CD4-positive, alpha-beta T cell (primary cell): ENCODE measurements at regions not wholly inside any gene's neighbourhood (a gene's known extent, or its start where the extent isn't known, plus 50 kb on each side); places are given as distances from the start of the nearest gene placed in this dataset.

Experiments used
- ATAC-seq: fragments of 200-7000 bp; cut with Tn5 transposase; one replicate; pipeline ENCODE4 v1.10.0; 2022; ENCODE audit warnings: mild to moderate bottlenecking; ENCODE audit not compliant: poor library complexity
- CTCF ChIA-PET: fragments of 350-600 bp; sonication (Branson Sonifier 250); formaldehyde crosslinking; loops from one replicate; lab custom pipeline; 2021; ENCODE audit warnings: antibody characterized with exemption, inconsistent platforms; lab: Charles Lee
- POLR2A ChIA-PET: fragments of 350-600 bp; sonication (Branson Sonifier 250); formaldehyde crosslinking; loops from one replicate; lab custom pipeline; 2021; ENCODE audit warnings: antibody characterized with exemption, inconsistent platforms; lab: Charles Lee
- DNase-seq, 14 experiments: peaks; one replicate each; pipeline ENCODE4 v3.0.0-alpha.2; 2013 to 2020; ENCODE audit warnings: mixed read lengths in 2 of 14
- H3K27ac ChIP-seq, 2 donors: one replicate each; pipeline versions ENCODE4 v1.5.1 to v1.7.0; 2013; ENCODE audit warnings: low read length in 2 of 2, low read depth in 1 of 2, mild to moderate bottlenecking in 1 of 2
- H3K27me3 ChIP-seq, 2 experiments: 1 replicate in 1 of 2; 2 replicates in 1 of 2; pipeline versions ENCODE4 v1.6.1 to v1.7.0; 2013; ENCODE audit warnings: low read length in 2 of 2, control low read depth in 1 of 2, mild to moderate bottlenecking in 1 of 2, moderate library complexity in 1 of 2; ENCODE audit not compliant: insufficient read depth in 2 of 2, control insufficient read depth in 1 of 2
- H3K36me3 ChIP-seq: one replicate; pipeline ENCODE4 v1.6.1; 2013; ENCODE audit warnings: low read length, control low read depth; ENCODE audit not compliant: insufficient read depth
- H3K4me1 ChIP-seq: one replicate; pipeline ENCODE4 v1.6.1; 2013; ENCODE audit warnings: low read length, control low read depth; ENCODE audit not compliant: insufficient read depth
- H3K4me3 ChIP-seq: one replicate; pipeline ENCODE4 v1.5.1; 2013; ENCODE audit warnings: mild to moderate bottlenecking, low read length, moderate library complexity
- H3K9me3 ChIP-seq, 2 experiments: 1 replicate in 1 of 2; 2 replicates in 1 of 2; pipeline versions ENCODE4 v1.6.1 to v1.7.0; 2013; ENCODE audit warnings: low read length in 2 of 2, mild to moderate bottlenecking in 2 of 2, control low read depth in 1 of 2, moderate library complexity in 1 of 2; ENCODE audit not compliant: control insufficient read depth in 1 of 2, insufficient read depth in 1 of 2
- H3K27ac Mint-ChIP-seq: one replicate; pipeline ENCODE4 v1.8.0; 2020; ENCODE audit warnings: mixed read lengths
- H3K27me3 Mint-ChIP-seq: one replicate; pipeline ENCODE4 v1.8.0; 2021; ENCODE audit warnings: mixed read lengths
- H3K36me3 Mint-ChIP-seq: one replicate; pipeline ENCODE4 v1.8.0; 2021; ENCODE audit warnings: low read depth, mixed read lengths
- H3K4me1 Mint-ChIP-seq: one replicate; pipeline ENCODE4 v1.8.0; 2021; ENCODE audit warnings: low read depth, mixed read lengths
- H3K4me3 Mint-ChIP-seq: one replicate; pipeline ENCODE4 v1.8.0; 2020; ENCODE audit warnings: mild to moderate bottlenecking, mixed read lengths
- H3K9me3 Mint-ChIP-seq: one replicate; pipeline ENCODE4 v1.8.0; 2020; ENCODE audit warnings: mixed read lengths
- intact Hi-C, 2 experiments: fragments of 100-400 bp; cut with DNase I in 1 of 2; cut with micrococcal nuclease in 1 of 2; formaldehyde crosslinking; loops; one replicate each; pipeline versions ENCODE4 v1.15.1 to v1.9.0; 2023 to 2025; cut with DNase I, micrococcal nuclease
- TF ChIP-seq, protein P1 (sequence below): fragments of 200-600 bp; IDR thresholded peaks from one replicate; pipeline ENCODE4 v1.8.0; 2022; ENCODE audit warnings: antibody characterized with exemption, mild to moderate bottlenecking

GRCh38 chr12:67370979-67371378 is 101.8 kb downstream of the CAND1 start:
- intact Hi-C loops = no loop called here
- no peaks in the 10 kb centered on the region for H3K27me3 ChIP-seq
- no peak for DNase-seq
- H3K4me1 ChIP-seq = no peaks in the 10 kb centered on the region
- ChIA-PET POLR2A (interaction anchor here (0.7 kb wide), 1 partner anchor 550 kb away, joined by 4 read pairs; no protein-coding TSS in a partner anchor), CTCF (interaction anchor here (0.6 to 2.4 kb wide), 2 partner anchors 15 to 16 kb away, joined by 3 to 7 read pairs; no protein-coding TSS in a partner anchor)
- Mint-ChIP-seq H3K27me3 (no peaks in the 10 kb centered on the region), H3K36me3 (no peaks in the 10 kb centered on the region), H3K9me3 (no peaks in the 10 kb centered on the region), H3K4me1 (no peaks in the 10 kb centered on the region), H3K27ac (no peak overlapping the region), H3K4me3 (no peak overlapping the region)
- no peak overlapping the region for H3K27ac ChIP-seq
- ATAC-seq = no peak
- no peak overlapping the region for H3K4me3 ChIP-seq
- TF ChIP-seq, protein P1, sequence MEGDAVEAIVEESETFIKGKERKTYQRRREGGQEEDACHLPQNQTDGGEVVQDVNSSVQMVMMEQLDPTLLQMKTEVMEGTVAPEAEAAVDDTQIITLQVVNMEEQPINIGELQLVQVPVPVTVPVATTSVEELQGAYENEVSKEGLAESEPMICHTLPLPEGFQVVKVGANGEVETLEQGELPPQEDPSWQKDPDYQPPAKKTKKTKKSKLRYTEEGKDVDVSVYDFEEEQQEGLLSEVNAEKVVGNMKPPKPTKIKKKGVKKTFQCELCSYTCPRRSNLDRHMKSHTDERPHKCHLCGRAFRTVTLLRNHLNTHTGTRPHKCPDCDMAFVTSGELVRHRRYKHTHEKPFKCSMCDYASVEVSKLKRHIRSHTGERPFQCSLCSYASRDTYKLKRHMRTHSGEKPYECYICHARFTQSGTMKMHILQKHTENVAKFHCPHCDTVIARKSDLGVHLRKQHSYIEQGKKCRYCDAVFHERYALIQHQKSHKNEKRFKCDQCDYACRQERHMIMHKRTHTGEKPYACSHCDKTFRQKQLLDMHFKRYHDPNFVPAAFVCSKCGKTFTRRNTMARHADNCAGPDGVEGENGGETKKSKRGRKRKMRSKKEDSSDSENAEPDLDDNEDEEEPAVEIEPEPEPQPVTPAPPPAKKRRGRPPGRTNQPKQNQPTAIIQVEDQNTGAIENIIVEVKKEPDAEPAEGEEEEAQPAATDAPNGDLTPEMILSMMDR = no peak
- H3K36me3 ChIP-seq = no peaks in the 10 kb centered on the region
- H3K9me3 ChIP-seq = peaks cover 0 to 5% of the 10 kb centered on the region in 2 experiments

GRCh38 chr12:67377021-67377420 is 107.9 kb downstream of the CAND1 start:
- no peak overlapping the region for H3K4me3 Mint-ChIP-seq
- no peaks in the 10 kb centered on the region for H3K9me3 Mint-ChIP-seq
- POLR2A ChIA-PET = no interaction called here
- Histone ChIP-seq H3K9me3 (peaks cover 0 to 2% of the 10 kb centered on the region in 2 experiments), H3K27ac (no peak overlapping the region), H3K36me3 (no peaks in the 10 kb centered on the region), H3K27me3 (no peaks in the 10 kb centered on the region), H3K4me3 (no peak overlapping the region), H3K4me1 (no peaks in the 10 kb centered on the region)
- ATAC-seq = no peak
- no peaks in the 10 kb centered on the region for H3K4me1 Mint-ChIP-seq
- no peaks in the 10 kb centered on the region for H3K36me3 Mint-ChIP-seq
- no peak overlapping the region for H3K27ac Mint-ChIP-seq
- DNase-seq = no peak
- intact Hi-C loops = no loop called here
- CTCF ChIA-PET = interaction anchor here (0.9 kb wide), 1 partner anchor 10 kb away, joined by 3 read pairs; no protein-coding TSS in a partner anchor
- no peaks in the 10 kb centered on the region for H3K27me3 Mint-ChIP-seq
- TF ChIP-seq, protein P1 = no peak

GRCh38 chr12:67377541-67377940 is 108.4 kb downstream of the CAND1 start:
- H3K27me3 Mint-ChIP-seq = no peaks in the 10 kb centered on the region
- no peaks in the 10 kb centered on the region for H3K36me3 ChIP-seq
- POLR2A ChIA-PET = no interaction called here
- intact Hi-C loops = no loop called here
- H3K4me3 Mint-ChIP-seq = no peak overlapping the region
- no peaks in the 10 kb centered on the region for H3K4me1 ChIP-seq
- H3K36me3 Mint-ChIP-seq = no peaks in the 10 kb centered on the region
- DNase-seq (no peak), ATAC-seq (no peak)
- TF ChIP-seq, protein P1 = no peak
- no peak overlapping the region for H3K4me3 ChIP-seq
- H3K9me3 Mint-ChIP-seq = no peaks in the 10 kb centered on the region
- H3K27ac Mint-ChIP-seq = no peak overlapping the region
- CTCF ChIA-PET = interaction anchor here (0.9 kb wide), 1 partner anchor 9 kb away, joined by 3 read pairs; no protein-coding TSS in a partner anchor
- H3K27ac ChIP-seq = no peak overlapping the region
- H3K27me3 ChIP-seq = no peaks in the 10 kb centered on the region
- no peaks in the 10 kb centered on the region for H3K4me1 Mint-ChIP-seq
- H3K9me3 ChIP-seq = no peaks in the 10 kb centered on the region
